SK-N-SH (cell line): ENCODE measurements at regions not wholly inside any gene's neighbourhood (a gene's known extent, or its start where the extent isn't known, plus 50 kb on each side); places are given as distances from the start of the nearest gene placed in this dataset.

Source experiments
- CTCF ChIA-PET: fragments of 300-600, 350-600 bp; formaldehyde crosslinking; extraction: SDS; loops from one replicate; lab custom pipeline; 2021; lab: Yijun Ruan, JAX
- POLR2A ChIA-PET: fragments of 350-600 bp; sonication (Branson Sonifier 250); formaldehyde crosslinking; extraction: SDS; loops from one replicate; lab custom pipeline; 2020; ENCODE audit warnings: antibody characterized with exemption, inconsistent platforms; lab: Yijun Ruan, JAX
- DNase-seq: peaks from one replicate; pipeline ENCODE4 v3.0.0; 2012
- H2AFZ ChIP-seq: fragments of 200-600 bp; sonication (generic); 2 replicates; pipeline ENCODE4 v1.8.1; 2016; ENCODE audit warnings: antibody characterized with exemption, mild to moderate bottlenecking, low read depth
- H3F3A ChIP-seq: fragments of 200-600 bp; sonication (generic); replicated peaks from 2 replicates; pipeline ENCODE3; 2016; ENCODE audit warnings: antibody characterized with exemption, mild to moderate bottlenecking; ENCODE audit not compliant: insufficient read depth
- H3K27ac ChIP-seq, 2 experiments: fragments of 200-500 bp in 1 of 2; fragments of 200-600 bp in 1 of 2; sonication (Bioruptor generic) in 1 of 2; sonication (generic), shearing (Covaris generic) in 1 of 2; 2 replicates each; pipeline versions ENCODE4 v1.5.1 to v1.6.1; 2014 to 2016; ENCODE audit warnings: low read depth in 2 of 2, inconsistent platforms in 1 of 2, low read length in 1 of 2, mild to moderate bottlenecking in 1 of 2, mixed read lengths in 1 of 2
- H3K27me3 ChIP-seq: fragments of 200-600 bp; sonication (generic), shearing (Covaris generic); 2 replicates; pipeline ENCODE4 v1.6.1; 2016; ENCODE audit warnings: mixed run types; ENCODE audit not compliant: insufficient read depth
- H3K36me3 ChIP-seq, 2 experiments: fragments of 200-500 bp in 1 of 2; fragments of 200-600 bp in 1 of 2; sonication (Bioruptor generic) in 1 of 2; sonication (generic) in 1 of 2; replicated peaks in 1 of 2; 2 replicates each; pipeline versions ENCODE3 to v1.5.1; 2014 to 2016; ENCODE audit warnings: low read length in 1 of 2, mild to moderate bottlenecking in 1 of 2; ENCODE audit not compliant: insufficient read depth in 2 of 2, control insufficient read depth in 1 of 2
- H3K4me1 ChIP-seq, 2 experiments: fragments of 200-500 bp in 1 of 2; fragments of 200-600 bp in 1 of 2; sonication (Bioruptor generic) in 1 of 2; sonication (generic), shearing (Covaris generic) in 1 of 2; 2 replicates each; pipeline versions ENCODE4 v1.5.1 to v1.6.1; 2014 to 2016; ENCODE audit warnings: low read depth in 1 of 2, low read length in 1 of 2, mixed run types in 1 of 2; ENCODE audit not compliant: insufficient read depth in 2 of 2, control insufficient read depth in 1 of 2
- H3K4me2 ChIP-seq: fragments of 200-600 bp; sonication (generic), shearing (Covaris generic); 2 replicates; pipeline ENCODE4 v1.6.1; 2017; ENCODE audit warnings: mixed run types
- H3K4me3 ChIP-seq, 2 experiments: fragments of 200-500 bp in 1 of 2; fragments of 200-600 bp in 1 of 2; sonication (Bioruptor generic) in 1 of 2; sonication (generic), shearing (Covaris generic) in 1 of 2; 2 replicates each; pipeline versions ENCODE4 v1.5.1 to v1.8.1; 2014 to 2016; ENCODE audit warnings: low read depth in 2 of 2, inconsistent platforms in 1 of 2, low read length in 1 of 2, mild to moderate bottlenecking in 1 of 2, mixed read lengths in 1 of 2, moderate library complexity in 1 of 2
- H3K79me2 ChIP-seq: fragments of 200-600 bp; sonication (generic); 2 replicates; pipeline ENCODE4 v1.8.1; 2017; ENCODE audit warnings: mild to moderate bottlenecking; ENCODE audit not compliant: insufficient read depth
- H3K9ac ChIP-seq: fragments of 200-600 bp; sonication (generic); 2 replicates; pipeline ENCODE4 v1.6.1; 2017; ENCODE audit warnings: mixed run types
- H3K9me2 ChIP-seq: fragments of 200-600 bp; sonication (generic); 2 replicates; pipeline ENCODE4 v1.6.1; 2017; ENCODE audit warnings: mixed run types
- H3K9me3 ChIP-seq: fragments of 200-600 bp; sonication (generic); 2 replicates; pipeline ENCODE4 v1.6.1; 2017; ENCODE audit warnings: mixed run types, mild to moderate bottlenecking, moderate library complexity
- H4K20me1 ChIP-seq: fragments of 200-600 bp; sonication (generic); 2 replicates; pipeline ENCODE4 v1.6.1; 2017; ENCODE audit warnings: mild to moderate bottlenecking, mixed run types; ENCODE audit not compliant: insufficient read depth
- ELF1 ChIP-seq: IDR thresholded peaks from 2 replicates; pipeline ENCODE4 v1.4.0; 2012
- EP300 ChIP-seq, 2 experiments: IDR thresholded peaks; 2 replicates each; pipeline versions ENCODE4 v1.4.0 to v1.6.1; 2012; ENCODE audit warnings: borderline replicate concordance in 1 of 2, low read depth in 1 of 2, low read length in 1 of 2
- EZH2phosphoT487 ChIP-seq: fragments of 200-600 bp; sonication (generic); IDR thresholded peaks from 2 replicates; pipeline ENCODE4 v1.6.1; 2017; ENCODE audit warnings: low read depth, mixed run types, mild to moderate bottlenecking, antibody characterized with exemption, moderate library complexity, borderline replicate concordance
- FOXJ3 ChIP-seq: sonication (generic); formaldehyde crosslinking; IDR thresholded peaks from 2 replicates; pipeline ENCODE4 v1.5.1; 2020; ENCODE audit warnings: mild to moderate bottlenecking, missing genetic modification reagents
- GATA2 ChIP-seq: sonication (generic); formaldehyde crosslinking; IDR thresholded peaks from 2 replicates; pipeline ENCODE4 v1.5.0; 2020; ENCODE audit warnings: mild to moderate bottlenecking, missing genetic modification reagents
- JUND ChIP-seq: IDR thresholded peaks from 2 replicates; pipeline ENCODE4 v1.4.0; 2012
- MEF2A ChIP-seq: IDR thresholded peaks from 2 replicates; pipeline ENCODE4 v1.4.0; 2012; ENCODE audit warnings: low read depth, borderline replicate concordance
- MXI1 ChIP-seq: IDR thresholded peaks from 2 replicates; pipeline ENCODE4 v1.6.1; 2012; ENCODE audit warnings: mild to moderate bottlenecking, low read depth, low read length, improper control_type of control experiment
- RAD21 ChIP-seq: IDR thresholded peaks from 2 replicates; pipeline ENCODE4 v1.6.1; 2012; ENCODE audit warnings: mild to moderate bottlenecking, low read length
- RFX5 ChIP-seq: IDR thresholded peaks from 2 replicates; pipeline ENCODE4 v1.6.1; 2012; ENCODE audit warnings: mild to moderate bottlenecking, improper control_type of control experiment, low read length
- SIN3A ChIP-seq: IDR thresholded peaks from 2 replicates; pipeline ENCODE4 v1.6.1; 2012; ENCODE audit warnings: low read depth, mild to moderate bottlenecking, low read length, moderate library complexity, borderline replicate concordance
- SMC3 ChIP-seq: IDR thresholded peaks from 2 replicates; pipeline ENCODE4 v1.6.1; 2012; ENCODE audit warnings: low read depth, low read length, improper control_type of control experiment
- TAF1 ChIP-seq: IDR thresholded peaks from 2 replicates; pipeline ENCODE4 v1.6.1; 2012; ENCODE audit warnings: low read depth, mild to moderate bottlenecking, low read length, moderate library complexity, borderline replicate concordance
- TCF12 ChIP-seq: IDR thresholded peaks from 2 replicates; pipeline ENCODE4 v1.4.0; 2012
- TEAD4 ChIP-seq: IDR thresholded peaks from 2 replicates; pipeline ENCODE4 v1.4.0; 2012; ENCODE audit warnings: mild to moderate bottlenecking, borderline replicate concordance; ENCODE audit not compliant: insufficient read depth
- YY1 ChIP-seq: IDR thresholded peaks from 2 replicates; pipeline ENCODE4 v1.4.0; 2012; ENCODE audit warnings: low read depth, mild to moderate bottlenecking
- WGBS: methylation state at CpG from one replicate; pipeline ENCODE4 v1.1.6; 2017; ENCODE audit warnings: low lambda C conversion rate; 5-methylcytosine and 5-hydroxymethylcytosine counted together
- TF ChIP-seq, protein P1 (sequence below): fragments of 150-350 bp; IDR thresholded peaks from 2 replicates; pipeline ENCODE4 v1.6.1; 2017; ENCODE audit warnings: antibody characterized with exemption, low read length, low read depth, borderline replicate concordance
- TF ChIP-seq, protein P2 (sequence below): IDR thresholded peaks from 2 replicates; pipeline ENCODE4 v1.4.0; 2012; ENCODE audit warnings: low read depth
- TF ChIP-seq, protein P3 (sequence below): IDR thresholded peaks from 2 replicates; pipeline ENCODE4 v1.6.1; 2012; ENCODE audit warnings: mild to moderate bottlenecking, low read depth, low read length, moderate library complexity
- TF ChIP-seq, protein P4 (sequence below): fragments of 150-350 bp; IDR thresholded peaks from 2 replicates; pipeline ENCODE4 v1.6.1; 2016; ENCODE audit warnings: mild to moderate bottlenecking, low read depth, low read length
- TF ChIP-seq, protein P5 (sequence below): IDR thresholded peaks from 2 replicates; pipeline ENCODE4 v1.4.0; 2012; ENCODE audit warnings: low read depth, borderline replicate concordance
- TF ChIP-seq, protein P6 (sequence below): fragments of 200-600 bp; sonication (generic); IDR thresholded peaks from 2 replicates; pipeline ENCODE4 v1.6.1; 2017; ENCODE audit warnings: antibody characterized with exemption, mild to moderate bottlenecking, moderate library complexity

DNA sequence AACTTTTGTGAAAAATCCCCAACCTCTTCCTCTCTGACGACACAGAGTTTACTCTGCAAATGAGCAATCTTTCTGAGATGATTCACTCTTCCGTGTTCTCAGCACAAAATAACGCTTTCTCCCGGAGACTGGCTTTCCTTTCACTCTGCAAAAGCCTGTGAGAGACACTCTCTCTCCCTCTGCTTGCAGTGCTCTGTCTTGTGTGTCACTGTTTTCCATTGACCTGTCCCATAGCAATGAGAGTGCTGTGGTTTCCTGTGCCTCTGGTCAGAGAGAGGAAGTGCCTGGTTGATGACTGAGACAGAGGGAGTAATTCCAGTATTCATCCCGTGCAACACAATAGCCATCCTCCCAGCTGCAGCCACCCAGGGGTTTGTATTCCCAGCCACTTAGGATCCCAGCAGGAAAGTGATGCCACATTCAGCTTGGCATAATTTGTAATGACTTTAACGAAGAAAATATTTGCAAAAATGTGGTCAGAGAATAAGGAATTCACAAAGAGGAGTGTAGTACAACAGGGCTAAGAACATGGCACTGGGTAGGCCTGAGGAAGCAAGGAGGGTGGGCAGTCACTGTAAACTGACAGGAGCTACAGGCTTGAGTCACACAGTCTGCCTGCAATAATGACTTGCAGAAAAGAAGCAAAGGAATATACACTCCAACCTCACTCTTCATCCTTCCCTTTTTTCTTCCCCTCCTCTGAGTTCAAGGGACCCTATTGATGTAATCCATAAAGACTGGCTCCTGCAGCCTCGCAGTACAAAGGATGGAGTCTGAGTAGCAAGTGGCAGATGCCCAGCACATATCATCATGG, 463.5 kb upstream of the RGMB start:
- Histone ChIP-seq H3K9me3 (no peaks in the 10 kb centered on the region), H3K4me2 (peak overlapping the region; percentile 65), H4K20me1 (no peaks in the 10 kb centered on the region), H3K27me3 (no peaks in the 10 kb centered on the region), H3K36me3 (no peaks in the 10 kb centered on the region), H2AFZ (no peak overlapping the region), H3K79me2 (no peaks in the 10 kb centered on the region), H3K9ac (peak overlapping the region; percentile 81), H3F3A (peaks cover 57% of the 10 kb centered on the region), H3K4me1 (peaks cover 0 to 41% of the 10 kb centered on the region in 2 experiments; a peak in 3 of 4 replicates), H3K27ac (peak overlapping the region; percentile 86 to 100), H3K9me2 (no peaks in the 10 kb centered on the region), H3K4me3 (peak overlapping the region; percentile 35 to 48; a peak in 3 of 4 replicates)
- DNase-seq, result no peak
- ChIA-PET POLR2A (no interaction called here), CTCF (no interaction called here)
- WGBS, result 9% methylated on average over 7 of the region's 7 CpGs
- TF ChIP-seq EZH2phosphoT487 (no peak), TCF12 (peak; percentile 97), FOXJ3 (CRISPR knock-in tag) (no peak), SMC3 (no peak; the same call in 1 of the 2 replicates), ELF1 (peak; percentile 81), MXI1 (no peak), YY1 (peak; percentile 41; the same call in 1 of the 2 replicates), EP300 (IDR thresholded peaks at IDR 0.05; ENCODE audit: borderline replicate concordance in 1 of 2, low read depth in 1 of 2, low read length in 1 of 2) (peak in 1 of 2 experiments; percentile 99; a peak in 2 of 4 replicates), TEAD4 (peak; percentile 87), MEF2A (peak; percentile 79; the same call in 1 of the 2 replicates), RAD21 (no peak), TAF1 (peak; percentile 90; the same call in 1 of the 2 replicates), GATA2 (CRISPR knock-in tag) (no peak), RFX5 (no peak), SIN3A (peak; percentile 88; the same call in 1 of the 2 replicates), JUND (peak; percentile 90)
- TF ChIP-seq, protein P1, sequence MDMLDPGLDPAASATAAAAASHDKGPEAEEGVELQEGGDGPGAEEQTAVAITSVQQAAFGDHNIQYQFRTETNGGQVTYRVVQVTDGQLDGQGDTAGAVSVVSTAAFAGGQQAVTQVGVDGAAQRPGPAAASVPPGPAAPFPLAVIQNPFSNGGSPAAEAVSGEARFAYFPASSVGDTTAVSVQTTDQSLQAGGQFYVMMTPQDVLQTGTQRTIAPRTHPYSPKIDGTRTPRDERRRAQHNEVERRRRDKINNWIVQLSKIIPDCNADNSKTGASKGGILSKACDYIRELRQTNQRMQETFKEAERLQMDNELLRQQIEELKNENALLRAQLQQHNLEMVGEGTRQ, result no peak
- TF ChIP-seq, protein P2, sequence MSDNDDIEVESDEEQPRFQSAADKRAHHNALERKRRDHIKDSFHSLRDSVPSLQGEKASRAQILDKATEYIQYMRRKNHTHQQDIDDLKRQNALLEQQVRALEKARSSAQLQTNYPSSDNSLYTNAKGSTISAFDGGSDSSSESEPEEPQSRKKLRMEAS, result peak; percentile 76
- TF ChIP-seq, protein P3, sequence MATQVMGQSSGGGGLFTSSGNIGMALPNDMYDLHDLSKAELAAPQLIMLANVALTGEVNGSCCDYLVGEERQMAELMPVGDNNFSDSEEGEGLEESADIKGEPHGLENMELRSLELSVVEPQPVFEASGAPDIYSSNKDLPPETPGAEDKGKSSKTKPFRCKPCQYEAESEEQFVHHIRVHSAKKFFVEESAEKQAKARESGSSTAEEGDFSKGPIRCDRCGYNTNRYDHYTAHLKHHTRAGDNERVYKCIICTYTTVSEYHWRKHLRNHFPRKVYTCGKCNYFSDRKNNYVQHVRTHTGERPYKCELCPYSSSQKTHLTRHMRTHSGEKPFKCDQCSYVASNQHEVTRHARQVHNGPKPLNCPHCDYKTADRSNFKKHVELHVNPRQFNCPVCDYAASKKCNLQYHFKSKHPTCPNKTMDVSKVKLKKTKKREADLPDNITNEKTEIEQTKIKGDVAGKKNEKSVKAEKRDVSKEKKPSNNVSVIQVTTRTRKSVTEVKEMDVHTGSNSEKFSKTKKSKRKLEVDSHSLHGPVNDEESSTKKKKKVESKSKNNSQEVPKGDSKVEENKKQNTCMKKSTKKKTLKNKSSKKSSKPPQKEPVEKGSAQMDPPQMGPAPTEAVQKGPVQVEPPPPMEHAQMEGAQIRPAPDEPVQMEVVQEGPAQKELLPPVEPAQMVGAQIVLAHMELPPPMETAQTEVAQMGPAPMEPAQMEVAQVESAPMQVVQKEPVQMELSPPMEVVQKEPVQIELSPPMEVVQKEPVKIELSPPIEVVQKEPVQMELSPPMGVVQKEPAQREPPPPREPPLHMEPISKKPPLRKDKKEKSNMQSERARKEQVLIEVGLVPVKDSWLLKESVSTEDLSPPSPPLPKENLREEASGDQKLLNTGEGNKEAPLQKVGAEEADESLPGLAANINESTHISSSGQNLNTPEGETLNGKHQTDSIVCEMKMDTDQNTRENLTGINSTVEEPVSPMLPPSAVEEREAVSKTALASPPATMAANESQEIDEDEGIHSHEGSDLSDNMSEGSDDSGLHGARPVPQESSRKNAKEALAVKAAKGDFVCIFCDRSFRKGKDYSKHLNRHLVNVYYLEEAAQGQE, result peak; percentile 69
- TF ChIP-seq, protein P4, sequence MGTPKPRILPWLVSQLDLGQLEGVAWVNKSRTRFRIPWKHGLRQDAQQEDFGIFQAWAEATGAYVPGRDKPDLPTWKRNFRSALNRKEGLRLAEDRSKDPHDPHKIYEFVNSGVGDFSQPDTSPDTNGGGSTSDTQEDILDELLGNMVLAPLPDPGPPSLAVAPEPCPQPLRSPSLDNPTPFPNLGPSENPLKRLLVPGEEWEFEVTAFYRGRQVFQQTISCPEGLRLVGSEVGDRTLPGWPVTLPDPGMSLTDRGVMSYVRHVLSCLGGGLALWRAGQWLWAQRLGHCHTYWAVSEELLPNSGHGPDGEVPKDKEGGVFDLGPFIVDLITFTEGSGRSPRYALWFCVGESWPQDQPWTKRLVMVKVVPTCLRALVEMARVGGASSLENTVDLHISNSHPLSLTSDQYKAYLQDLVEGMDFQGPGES, result no peak
- TF ChIP-seq, protein P5, sequence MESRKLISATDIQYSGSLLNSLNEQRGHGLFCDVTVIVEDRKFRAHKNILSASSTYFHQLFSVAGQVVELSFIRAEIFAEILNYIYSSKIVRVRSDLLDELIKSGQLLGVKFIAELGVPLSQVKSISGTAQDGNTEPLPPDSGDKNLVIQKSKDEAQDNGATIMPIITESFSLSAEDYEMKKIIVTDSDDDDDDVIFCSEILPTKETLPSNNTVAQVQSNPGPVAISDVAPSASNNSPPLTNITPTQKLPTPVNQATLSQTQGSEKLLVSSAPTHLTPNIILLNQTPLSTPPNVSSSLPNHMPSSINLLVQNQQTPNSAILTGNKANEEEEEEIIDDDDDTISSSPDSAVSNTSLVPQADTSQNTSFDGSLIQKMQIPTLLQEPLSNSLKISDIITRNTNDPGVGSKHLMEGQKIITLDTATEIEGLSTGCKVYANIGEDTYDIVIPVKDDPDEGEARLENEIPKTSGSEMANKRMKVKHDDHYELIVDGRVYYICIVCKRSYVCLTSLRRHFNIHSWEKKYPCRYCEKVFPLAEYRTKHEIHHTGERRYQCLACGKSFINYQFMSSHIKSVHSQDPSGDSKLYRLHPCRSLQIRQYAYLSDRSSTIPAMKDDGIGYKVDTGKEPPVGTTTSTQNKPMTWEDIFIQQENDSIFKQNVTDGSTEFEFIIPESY, result peak; percentile 71; the same call in 1 of the 2 replicates
- TF ChIP-seq, protein P6, sequence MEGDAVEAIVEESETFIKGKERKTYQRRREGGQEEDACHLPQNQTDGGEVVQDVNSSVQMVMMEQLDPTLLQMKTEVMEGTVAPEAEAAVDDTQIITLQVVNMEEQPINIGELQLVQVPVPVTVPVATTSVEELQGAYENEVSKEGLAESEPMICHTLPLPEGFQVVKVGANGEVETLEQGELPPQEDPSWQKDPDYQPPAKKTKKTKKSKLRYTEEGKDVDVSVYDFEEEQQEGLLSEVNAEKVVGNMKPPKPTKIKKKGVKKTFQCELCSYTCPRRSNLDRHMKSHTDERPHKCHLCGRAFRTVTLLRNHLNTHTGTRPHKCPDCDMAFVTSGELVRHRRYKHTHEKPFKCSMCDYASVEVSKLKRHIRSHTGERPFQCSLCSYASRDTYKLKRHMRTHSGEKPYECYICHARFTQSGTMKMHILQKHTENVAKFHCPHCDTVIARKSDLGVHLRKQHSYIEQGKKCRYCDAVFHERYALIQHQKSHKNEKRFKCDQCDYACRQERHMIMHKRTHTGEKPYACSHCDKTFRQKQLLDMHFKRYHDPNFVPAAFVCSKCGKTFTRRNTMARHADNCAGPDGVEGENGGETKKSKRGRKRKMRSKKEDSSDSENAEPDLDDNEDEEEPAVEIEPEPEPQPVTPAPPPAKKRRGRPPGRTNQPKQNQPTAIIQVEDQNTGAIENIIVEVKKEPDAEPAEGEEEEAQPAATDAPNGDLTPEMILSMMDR, result 0 out of 2 replicates have a peak, but pooled peaks have one; percentile 8
